ENCODE measurements at regions not wholly inside any gene's neighbourhood (a gene's known extent, or its start where the extent isn't known, plus 50 kb on each side); places are given as distances from the start of the nearest gene placed in this dataset.

GRCh38 chr5:34533582-34534522 lies 122.3 kb upstream of the RAI14 start:
- Mint-ChIP-seq H3K36me3 (ENCODE audit: low read depth) (no peaks in the 10 kb centered on the region), H3K4me3 (no peak overlapping the region), H3K4me1 (peaks cover 7% of the 10 kb centered on the region), H3K27ac (no peak overlapping the region), H3K27me3 (ENCODE audit: insufficient read depth) (no peaks in the 10 kb centered on the region), H3K9me3 (no peaks in the 10 kb centered on the region)
- DNase-seq: no peak
- WGBS, 2 experiments (ENCODE audit: insufficient coverage in 1 of 2, insufficient read length in 1 of 2): 64 to 65% methylated on average over 3 to 4 of the region's 4 CpGs
- Histone ChIP-seq H3K36me3 (ENCODE audit: control insufficient read depth, insufficient read depth, low read length) (no peaks in the 10 kb centered on the region), H3K4me1 (ENCODE audit: control insufficient read depth, insufficient read depth, low read length) (no peaks in the 10 kb centered on the region), H3K27ac (ENCODE audit: low read depth, low read length) (no peak overlapping the region), H3K9ac (ENCODE audit: extremely low read depth, low read length, poor library complexity, severe bottlenecking) (no peak overlapping the region), H3K9me3 (ENCODE audit: control insufficient read depth, low read length) (peaks cover 4% of the 10 kb centered on the region), H3K27me3 (ENCODE audit: control insufficient read depth, insufficient read depth, low read length, poor library complexity, severe bottlenecking) (no peaks in the 10 kb centered on the region), H3K4me3 (ENCODE audit: low read length) (no peak overlapping the region)
- no peak for TF ChIP-seq CTCF (conservative IDR thresholded peaks at IDR 0.05)

GRCh38 chr5:34534523-34535103 lies 121.5 kb upstream of the RAI14 start:
- no peaks in the 10 kb centered on the region for H3K27me3 Mint-ChIP-seq (ENCODE audit: insufficient read depth)
- H3K4me3 Mint-ChIP-seq: no peak overlapping the region
- Histone ChIP-seq H3K4me3 (ENCODE audit: low read length) (no peak overlapping the region), H3K4me1 (ENCODE audit: control insufficient read depth, insufficient read depth, low read length) (no peaks in the 10 kb centered on the region), H3K27ac (ENCODE audit: low read depth, low read length) (no peak overlapping the region), H3K9me3 (ENCODE audit: control insufficient read depth, low read length) (peaks cover 4% of the 10 kb centered on the region), H3K27me3 (ENCODE audit: control insufficient read depth, insufficient read depth, low read length, poor library complexity, severe bottlenecking) (no peaks in the 10 kb centered on the region), H3K36me3 (ENCODE audit: control insufficient read depth, insufficient read depth, low read length) (no peaks in the 10 kb centered on the region), H3K9ac (ENCODE audit: extremely low read depth, low read length, poor library complexity, severe bottlenecking) (no peak overlapping the region)
- DNase-seq: no peak
- peaks cover 4% of the 10 kb centered on the region for H3K4me1 Mint-ChIP-seq
- H3K36me3 Mint-ChIP-seq (ENCODE audit: low read depth): no peaks in the 10 kb centered on the region
- no peak for TF ChIP-seq CTCF (conservative IDR thresholded peaks at IDR 0.05)
- H3K9me3 Mint-ChIP-seq: no peaks in the 10 kb centered on the region
- 88 to 100% methylated on average over 1 to 4 of the region's 4 CpGs for WGBS, 2 experiments (ENCODE audit: insufficient coverage in 1 of 2, insufficient read length in 1 of 2)
- no peak overlapping the region for H3K27ac Mint-ChIP-seq

GRCh38 chr5:34535433-34535832 lies 120.7 kb upstream of the RAI14 start:
- H3K27me3 Mint-ChIP-seq (ENCODE audit: insufficient read depth): no peaks in the 10 kb centered on the region
- no peak overlapping the region for H3K27ac ChIP-seq (ENCODE audit: low read depth, low read length)
- 85 to 100% methylated on average over 1 of the region's 1 CpG for WGBS, 2 experiments (ENCODE audit: insufficient coverage in 1 of 2, insufficient read length in 1 of 2)

More at GRCh38 chr5:34535433-34535832, 120.7 kb upstream of the RAI14 start:
- no peak for DNase-seq
- H3K9me3 Mint-ChIP-seq: no peaks in the 10 kb centered on the region
- peaks cover 4% of the 10 kb centered on the region for H3K9me3 ChIP-seq (ENCODE audit: control insufficient read depth, low read length)
- no peak overlapping the region for H3K4me3 ChIP-seq (ENCODE audit: low read length)
- H3K4me1 Mint-ChIP-seq: peaks cover 5% of the 10 kb centered on the region
- no peaks in the 10 kb centered on the region for H3K36me3 ChIP-seq (ENCODE audit: control insufficient read depth, insufficient read depth, low read length)
- no peak overlapping the region for H3K27ac Mint-ChIP-seq
- no peak overlapping the region for H3K4me3 Mint-ChIP-seq
- no peaks in the 10 kb centered on the region for H3K27me3 ChIP-seq (ENCODE audit: control insufficient read depth, insufficient read depth, low read length, poor library complexity, severe bottlenecking)
- H3K4me1 ChIP-seq (ENCODE audit: control insufficient read depth, insufficient read depth, low read length): no peaks in the 10 kb centered on the region
- no peak overlapping the region for H3K9ac ChIP-seq (ENCODE audit: extremely low read depth, low read length, poor library complexity, severe bottlenecking)
- no peaks in the 10 kb centered on the region for H3K36me3 Mint-ChIP-seq (ENCODE audit: low read depth)
- TF ChIP-seq CTCF (conservative IDR thresholded peaks at IDR 0.05): no peak

All from endodermal cell (in vitro differentiated cells).